Liver (tissue), 8 donors: ENCODE measurements at regions not wholly inside any gene's neighbourhood (a gene's known extent, or its start where the extent isn't known, plus 50 kb on each side); places are given as distances from the start of the nearest gene placed in this dataset.
"Not testable (repeated sequence)": the region's sequence is repeated elsewhere in the genome, so short reads cannot be mapped to it uniquely, and the experiment has no call there.

Source experiments
- DNase-seq: peaks from one replicate; pipeline ENCODE4 v3.0.0-alpha.2; 2017; ENCODE audit warnings: low spot score
- H3K27ac ChIP-seq, 2 donors: one replicate each; pipeline ENCODE4 v1.7.0; 2013; ENCODE audit warnings: inconsistent platforms in 2 of 2, low read length in 2 of 2, control low read depth in 1 of 2, low read depth in 1 of 2, mild to moderate bottlenecking in 1 of 2
- H3K27me3 ChIP-seq, 4 donors: one replicate each; pipeline versions ENCODE4 v1.6.1 to v1.7.0; 2013; ENCODE audit warnings: low read length in 3 of 4, inconsistent platforms in 1 of 4, mild to moderate bottlenecking in 1 of 4, moderate library complexity in 1 of 4; ENCODE audit not compliant: control insufficient read depth in 4 of 4, insufficient read depth in 4 of 4
- H3K36me3 ChIP-seq, 4 donors: one replicate each; pipeline versions ENCODE4 v1.6.1 to v1.7.0; 2013; ENCODE audit warnings: low read length in 3 of 4, mild to moderate bottlenecking in 3 of 4, low read depth in 1 of 4, moderate library complexity in 1 of 4; ENCODE audit not compliant: control insufficient read depth in 4 of 4, insufficient read depth in 3 of 4
- H3K4me1 ChIP-seq, 4 donors: one replicate each; pipeline versions ENCODE4 v1.6.1 to v1.7.0; 2013; ENCODE audit warnings: low read length in 3 of 4, mild to moderate bottlenecking in 3 of 4, moderate library complexity in 1 of 4; ENCODE audit not compliant: control insufficient read depth in 4 of 4, insufficient read depth in 4 of 4
- H3K4me3 ChIP-seq, 3 donors: one replicate each; pipeline versions ENCODE4 v1.6.1 to v1.7.0; 2013; ENCODE audit warnings: low read length in 3 of 3, control low read depth in 1 of 3, low read depth in 1 of 3, mild to moderate bottlenecking in 1 of 3
- H3K9ac ChIP-seq, 2 donors: one replicate each; pipeline ENCODE4 v1.7.0; 2013; ENCODE audit warnings: low read length in 2 of 2, mild to moderate bottlenecking in 2 of 2, moderate library complexity in 2 of 2, control low read depth in 1 of 2, low read depth in 1 of 2
- H3K9me3 ChIP-seq, 4 donors: one replicate each; pipeline versions ENCODE4 v1.6.1 to v1.7.0; 2013; ENCODE audit warnings: low read length in 3 of 4; ENCODE audit not compliant: control insufficient read depth in 4 of 4
- EGR1 ChIP-seq, 2 donors: IDR thresholded peaks; 2 replicates each; pipeline ENCODE4 v1.6.1; 2016 to 2018; ENCODE audit warnings: antibody characterized with exemption in 2 of 2, low read depth in 2 of 2
- FOXA1 ChIP-seq: IDR thresholded peaks from 2 replicates; pipeline ENCODE4 v1.6.1; 2016; ENCODE audit warnings: antibody characterized with exemption
- FOXA2 ChIP-seq: IDR thresholded peaks from 2 replicates; pipeline ENCODE4 v1.6.1; 2016; ENCODE audit warnings: antibody characterized with exemption
- GABPA ChIP-seq, 2 donors: IDR thresholded peaks in 1 of 2; conservative IDR thresholded peaks in 1 of 2; 2 replicates each; pipeline ENCODE4 v1.6.1; 2016; ENCODE audit warnings: antibody characterized with exemption in 2 of 2, mild to moderate bottlenecking in 1 of 2, moderate library complexity in 1 of 2
- HNF4A ChIP-seq, 2 donors: conservative IDR thresholded peaks; 2 replicates each; pipeline ENCODE4 v1.6.1; 2016; ENCODE audit warnings: antibody characterized with exemption in 2 of 2, mild to moderate bottlenecking in 2 of 2
- HNF4G ChIP-seq: IDR thresholded peaks from 2 replicates; pipeline ENCODE4 v1.6.1; 2016; ENCODE audit warnings: antibody characterized with exemption
- JUND ChIP-seq, 2 donors: IDR thresholded peaks; 2 replicates each; pipeline ENCODE4 v1.6.1; 2016; ENCODE audit warnings: antibody characterized with exemption in 2 of 2
- NR2F2 ChIP-seq: IDR thresholded peaks from 2 replicates; pipeline ENCODE4 v1.6.1; 2016; ENCODE audit warnings: antibody characterized with exemption
- RAD21 ChIP-seq, 2 donors: IDR thresholded peaks; 2 replicates each; pipeline ENCODE4 v1.6.1; 2016; ENCODE audit warnings: antibody characterized with exemption in 2 of 2, mild to moderate bottlenecking in 2 of 2
- RXRA ChIP-seq, 2 donors: IDR thresholded peaks; 2 replicates each; pipeline ENCODE4 v1.6.1; 2017 to 2018; ENCODE audit warnings: antibody characterized with exemption in 2 of 2, mild to moderate bottlenecking in 1 of 2
- SP1 ChIP-seq: IDR thresholded peaks from 2 replicates; pipeline ENCODE4 v1.6.1; 2018; ENCODE audit warnings: antibody characterized with exemption, mild to moderate bottlenecking
- TAF1 ChIP-seq: conservative IDR thresholded peaks from 2 replicates; pipeline ENCODE4 v1.6.1; 2016; ENCODE audit warnings: antibody characterized with exemption, mild to moderate bottlenecking
- YY1 ChIP-seq: IDR thresholded peaks from 2 replicates; pipeline ENCODE4 v1.6.1; 2016; ENCODE audit warnings: antibody characterized with exemption, mild to moderate bottlenecking
- WGBS: extraction: QIAGEN DNeasy Blood & Tissue Kit; methylation state at CpG from one replicate; pipeline ENCODE4 v1.1.7; 2013; 5-methylcytosine and 5-hydroxymethylcytosine counted together
- TF ChIP-seq, protein P1 (sequence below): fragments of 150-350 bp; IDR thresholded peaks from 2 replicates; pipeline ENCODE4 v1.5.1; 2017; ENCODE audit warnings: improper control_type of control experiment, low read depth, low read length; ENCODE audit not compliant: missing input control
- TF ChIP-seq, protein P2 (sequence below): IDR thresholded peaks from 2 replicates; pipeline ENCODE4 v1.6.1; 2016; ENCODE audit warnings: antibody characterized with exemption, mild to moderate bottlenecking
- TF ChIP-seq, protein P3 (sequence below): IDR thresholded peaks from 2 replicates; pipeline ENCODE4 v1.6.1; 2016; ENCODE audit warnings: antibody characterized with exemption
- TF ChIP-seq, protein P4 (sequence below): IDR thresholded peaks from 2 replicates; pipeline ENCODE4 v1.6.1; 2016; ENCODE audit warnings: antibody characterized with exemption
- TF ChIP-seq, protein P5 (sequence below): IDR thresholded peaks from 2 replicates; pipeline ENCODE4 v1.6.1; 2016; ENCODE audit warnings: antibody characterized with exemption
- donor health status: healthy.
- donor health status: healthy.
- donor health status: healthy.
- donor health status: healthy.
- donor health status: healthy.

DNA sequence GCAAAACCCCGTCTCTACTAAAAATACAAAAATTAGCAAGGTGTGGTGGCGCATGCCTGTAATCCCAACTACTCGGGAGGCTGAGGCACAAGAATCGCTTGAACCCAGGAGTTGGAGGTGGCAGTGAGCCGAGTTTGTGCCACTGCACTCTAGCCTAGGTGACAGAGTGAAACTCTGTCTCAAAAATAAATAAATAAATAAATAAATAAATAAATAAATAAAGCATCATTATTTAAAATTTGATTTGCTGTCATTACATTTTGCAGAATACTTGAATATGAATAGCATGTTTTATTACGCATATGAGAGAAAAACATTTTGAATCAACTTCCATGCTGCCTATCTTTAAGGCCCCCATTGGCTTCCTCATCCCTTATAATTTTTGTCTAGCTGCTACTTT, 53.4 kb upstream of the MED14 start:
- DNase-seq, H3K9me3 ChIP-seq: not testable (repeated sequence)

DNA sequence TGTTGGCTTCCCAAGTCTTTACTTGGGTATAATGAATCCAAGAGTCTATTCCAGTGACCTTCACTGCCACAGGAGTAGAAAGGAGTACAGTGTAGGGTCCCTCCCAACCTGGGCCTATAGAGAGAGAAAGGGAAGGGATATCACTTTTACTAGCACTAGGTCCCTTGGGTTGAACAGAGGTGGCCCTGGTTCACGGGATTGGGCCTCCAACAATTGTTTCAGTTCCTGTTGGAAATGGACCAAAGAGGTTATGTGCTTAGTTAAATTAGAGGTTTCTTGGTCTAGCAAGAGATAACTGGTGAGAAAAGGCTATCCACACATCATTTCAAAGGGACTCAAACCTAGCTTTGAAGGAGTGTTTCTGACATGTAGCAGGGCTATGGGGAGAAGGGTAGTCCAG, 57.1 kb upstream of the MED14 start:
- WGBS, result 95% methylated on average over 1 of the region's 1 CpG

More for the DNA sequence above, 53.4 kb upstream of the MED14 start:
- H3K4me1 ChIP-seq, H3K9ac ChIP-seq, H3K27ac ChIP-seq, H3K4me3 ChIP-seq, H3K27me3 ChIP-seq, H3K36me3 ChIP-seq: not testable (repeated sequence)
- 98% methylated on average over 6 of the region's 6 CpGs for WGBS

DNA sequence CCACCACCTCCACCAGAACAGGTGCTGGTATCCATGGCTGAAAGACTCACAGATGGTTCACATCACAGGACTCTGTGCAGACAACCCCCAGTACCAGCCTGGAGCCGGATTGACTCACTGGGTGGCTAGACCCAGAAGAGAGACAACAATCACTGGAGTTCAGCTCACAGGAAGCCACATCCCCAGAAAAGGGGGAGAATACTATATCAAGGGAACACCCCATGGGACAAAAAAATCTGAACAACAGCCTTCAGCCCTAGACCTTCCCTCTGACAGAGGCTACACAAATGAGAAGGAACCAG, 59.4 kb upstream of the MED14 start:
- H3K9me3 ChIP-seq, H3K4me3 ChIP-seq, H3K36me3 ChIP-seq, H3K4me1 ChIP-seq, H3K27me3 ChIP-seq, H3K27ac ChIP-seq, H3K9ac ChIP-seq, DNase-seq: not testable (repeated sequence)
- WGBS, result 83% methylated on average over 1 of the region's 1 CpG

More for the DNA sequence above, 57.1 kb upstream of the MED14 start:
- H3K9ac ChIP-seq, result no peak overlapping the region
- H3K4me1 ChIP-seq, result peaks cover 0 to 2% (median 0%) of the 10 kb centered on the region in 4 donors
- H3K27me3 ChIP-seq, result no peaks in the 10 kb centered on the region
- no peaks in the 10 kb centered on the region for H3K9me3 ChIP-seq
- DNase-seq, result no peak
- H3K4me3 ChIP-seq, result no peak overlapping the region
- H3K36me3 ChIP-seq, result no peaks in the 10 kb centered on the region
- TF ChIP-seq SP1, result no peak
- no peak for TF ChIP-seq JUND (IDR thresholded peaks at IDR 0.05)
- no peak for TF ChIP-seq NR2F2
- TF ChIP-seq, protein P1, sequence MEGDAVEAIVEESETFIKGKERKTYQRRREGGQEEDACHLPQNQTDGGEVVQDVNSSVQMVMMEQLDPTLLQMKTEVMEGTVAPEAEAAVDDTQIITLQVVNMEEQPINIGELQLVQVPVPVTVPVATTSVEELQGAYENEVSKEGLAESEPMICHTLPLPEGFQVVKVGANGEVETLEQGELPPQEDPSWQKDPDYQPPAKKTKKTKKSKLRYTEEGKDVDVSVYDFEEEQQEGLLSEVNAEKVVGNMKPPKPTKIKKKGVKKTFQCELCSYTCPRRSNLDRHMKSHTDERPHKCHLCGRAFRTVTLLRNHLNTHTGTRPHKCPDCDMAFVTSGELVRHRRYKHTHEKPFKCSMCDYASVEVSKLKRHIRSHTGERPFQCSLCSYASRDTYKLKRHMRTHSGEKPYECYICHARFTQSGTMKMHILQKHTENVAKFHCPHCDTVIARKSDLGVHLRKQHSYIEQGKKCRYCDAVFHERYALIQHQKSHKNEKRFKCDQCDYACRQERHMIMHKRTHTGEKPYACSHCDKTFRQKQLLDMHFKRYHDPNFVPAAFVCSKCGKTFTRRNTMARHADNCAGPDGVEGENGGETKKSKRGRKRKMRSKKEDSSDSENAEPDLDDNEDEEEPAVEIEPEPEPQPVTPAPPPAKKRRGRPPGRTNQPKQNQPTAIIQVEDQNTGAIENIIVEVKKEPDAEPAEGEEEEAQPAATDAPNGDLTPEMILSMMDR, result no peak
- TF ChIP-seq, protein P2, sequence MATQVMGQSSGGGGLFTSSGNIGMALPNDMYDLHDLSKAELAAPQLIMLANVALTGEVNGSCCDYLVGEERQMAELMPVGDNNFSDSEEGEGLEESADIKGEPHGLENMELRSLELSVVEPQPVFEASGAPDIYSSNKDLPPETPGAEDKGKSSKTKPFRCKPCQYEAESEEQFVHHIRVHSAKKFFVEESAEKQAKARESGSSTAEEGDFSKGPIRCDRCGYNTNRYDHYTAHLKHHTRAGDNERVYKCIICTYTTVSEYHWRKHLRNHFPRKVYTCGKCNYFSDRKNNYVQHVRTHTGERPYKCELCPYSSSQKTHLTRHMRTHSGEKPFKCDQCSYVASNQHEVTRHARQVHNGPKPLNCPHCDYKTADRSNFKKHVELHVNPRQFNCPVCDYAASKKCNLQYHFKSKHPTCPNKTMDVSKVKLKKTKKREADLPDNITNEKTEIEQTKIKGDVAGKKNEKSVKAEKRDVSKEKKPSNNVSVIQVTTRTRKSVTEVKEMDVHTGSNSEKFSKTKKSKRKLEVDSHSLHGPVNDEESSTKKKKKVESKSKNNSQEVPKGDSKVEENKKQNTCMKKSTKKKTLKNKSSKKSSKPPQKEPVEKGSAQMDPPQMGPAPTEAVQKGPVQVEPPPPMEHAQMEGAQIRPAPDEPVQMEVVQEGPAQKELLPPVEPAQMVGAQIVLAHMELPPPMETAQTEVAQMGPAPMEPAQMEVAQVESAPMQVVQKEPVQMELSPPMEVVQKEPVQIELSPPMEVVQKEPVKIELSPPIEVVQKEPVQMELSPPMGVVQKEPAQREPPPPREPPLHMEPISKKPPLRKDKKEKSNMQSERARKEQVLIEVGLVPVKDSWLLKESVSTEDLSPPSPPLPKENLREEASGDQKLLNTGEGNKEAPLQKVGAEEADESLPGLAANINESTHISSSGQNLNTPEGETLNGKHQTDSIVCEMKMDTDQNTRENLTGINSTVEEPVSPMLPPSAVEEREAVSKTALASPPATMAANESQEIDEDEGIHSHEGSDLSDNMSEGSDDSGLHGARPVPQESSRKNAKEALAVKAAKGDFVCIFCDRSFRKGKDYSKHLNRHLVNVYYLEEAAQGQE, result no peak
- TF ChIP-seq FOXA2, result no peak
- no peak for TF ChIP-seq YY1
- TF ChIP-seq EGR1 (IDR thresholded peaks at IDR 0.05; ENCODE audit: low read depth in 2 of 2), result no peak
- no peak for TF ChIP-seq FOXA1
- TF ChIP-seq HNF4A (conservative IDR thresholded peaks at IDR 0.05), result no peak
- TF ChIP-seq, protein P3, sequence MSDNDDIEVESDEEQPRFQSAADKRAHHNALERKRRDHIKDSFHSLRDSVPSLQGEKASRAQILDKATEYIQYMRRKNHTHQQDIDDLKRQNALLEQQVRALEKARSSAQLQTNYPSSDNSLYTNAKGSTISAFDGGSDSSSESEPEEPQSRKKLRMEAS, result no peak
- no peak for TF ChIP-seq HNF4G
- TF ChIP-seq TAF1, result no peak
- no peak for TF ChIP-seq GABPA (IDR thresholded peaks at IDR 0.05 in 1 of 2, conservative IDR thresholded peaks at IDR 0.05 in 1 of 2)
- TF ChIP-seq RXRA (IDR thresholded peaks at IDR 0.05), result no peak
- TF ChIP-seq, protein P4, sequence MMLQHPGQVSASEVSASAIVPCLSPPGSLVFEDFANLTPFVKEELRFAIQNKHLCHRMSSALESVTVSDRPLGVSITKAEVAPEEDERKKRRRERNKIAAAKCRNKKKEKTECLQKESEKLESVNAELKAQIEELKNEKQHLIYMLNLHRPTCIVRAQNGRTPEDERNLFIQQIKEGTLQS, result no peak
- TF ChIP-seq RAD21 (IDR thresholded peaks at IDR 0.05), result no peak
- TF ChIP-seq, protein P5, sequence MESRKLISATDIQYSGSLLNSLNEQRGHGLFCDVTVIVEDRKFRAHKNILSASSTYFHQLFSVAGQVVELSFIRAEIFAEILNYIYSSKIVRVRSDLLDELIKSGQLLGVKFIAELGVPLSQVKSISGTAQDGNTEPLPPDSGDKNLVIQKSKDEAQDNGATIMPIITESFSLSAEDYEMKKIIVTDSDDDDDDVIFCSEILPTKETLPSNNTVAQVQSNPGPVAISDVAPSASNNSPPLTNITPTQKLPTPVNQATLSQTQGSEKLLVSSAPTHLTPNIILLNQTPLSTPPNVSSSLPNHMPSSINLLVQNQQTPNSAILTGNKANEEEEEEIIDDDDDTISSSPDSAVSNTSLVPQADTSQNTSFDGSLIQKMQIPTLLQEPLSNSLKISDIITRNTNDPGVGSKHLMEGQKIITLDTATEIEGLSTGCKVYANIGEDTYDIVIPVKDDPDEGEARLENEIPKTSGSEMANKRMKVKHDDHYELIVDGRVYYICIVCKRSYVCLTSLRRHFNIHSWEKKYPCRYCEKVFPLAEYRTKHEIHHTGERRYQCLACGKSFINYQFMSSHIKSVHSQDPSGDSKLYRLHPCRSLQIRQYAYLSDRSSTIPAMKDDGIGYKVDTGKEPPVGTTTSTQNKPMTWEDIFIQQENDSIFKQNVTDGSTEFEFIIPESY, result no peak
- no peak overlapping the region for H3K27ac ChIP-seq

DNA sequence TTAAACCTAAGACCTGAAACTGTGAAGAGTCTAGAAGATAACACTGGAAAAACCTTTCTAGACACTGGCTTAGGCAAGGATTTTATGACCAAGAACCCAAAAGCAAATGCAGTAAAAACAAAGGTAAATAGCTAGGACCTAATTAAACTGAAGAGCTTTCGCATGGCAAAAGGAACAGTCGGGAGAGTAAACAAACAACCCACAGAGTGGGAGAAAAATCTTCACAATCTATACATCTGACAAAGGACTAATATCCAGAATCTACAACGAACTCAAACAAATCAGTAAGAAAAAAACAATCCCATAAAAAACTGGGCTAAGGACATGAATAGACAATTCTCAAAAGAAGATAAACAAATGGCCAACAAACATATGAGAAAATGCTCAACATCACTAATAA, 64.4 kb upstream of the MED14 start:
- 80% methylated on average over 3 of the region's 3 CpGs for WGBS
- H3K36me3 ChIP-seq, result not testable (repeated sequence)

More for the DNA sequence above, 64.4 kb upstream of the MED14 start:
- not testable (repeated sequence) for DNase-seq, H3K9ac ChIP-seq, H3K4me1 ChIP-seq, H3K27me3 ChIP-seq, H3K9me3 ChIP-seq, H3K4me3 ChIP-seq, H3K27ac ChIP-seq
